HCT116 (cell line): ENCODE measurements at regions not wholly inside any gene's neighbourhood (a gene's known extent, or its start where the extent isn't known, plus 50 kb on each side); places are given as distances from the start of the nearest gene placed in this dataset.

Experiments used
- ATAC-seq: fragments of 200-7000 bp; cut with Tn5 transposase; 2 replicates; pipeline ENCODE4 v1.9.1; 2020; ENCODE audit warnings: mild to moderate bottlenecking, moderate library complexity
- BruUV-seq: library from RNA; stranded (reverse); fragments of 400-500 nt; replicated peaks from 2 replicates; lab custom pipeline; 2021; lab: Mats Ljungman, UMichigan
- CTCF ChIA-PET: fragments of 300-600 bp; sonication (Branson Sonifier 250); formaldehyde crosslinking; loops from one replicate; lab custom pipeline; 2021; ENCODE audit warnings: antibody characterized with exemption; lab: Charles Lee
- POLR2A ChIA-PET: fragments of 300-600, 350-600 bp; sonication (Branson Sonifier 250); formaldehyde crosslinking; loops from one replicate; lab custom pipeline; 2021; ENCODE audit warnings: antibody characterized with exemption; lab: Charles Lee
- RAD21 ChIA-PET, 2 experiments: fragments of 300-600 bp; sonication (Branson Sonifier 250); formaldehyde crosslinking; loops; one replicate each; lab custom pipeline; 2023; ENCODE audit warnings: low total read pairs in 2 of 2; ENCODE audit not compliant: uncharacterized antibody in 2 of 2, unreplicated experiment in 2 of 2, low non-redundant PET in 1 of 2; lab: Charles Lee
- DNase-seq: peaks from one replicate; pipeline ENCODE4 v3.0.0-alpha.2; 2010; ENCODE audit warnings: low read depth, low spot score
- H2AFZ ChIP-seq: fragments of 200-600 bp; shearing (Covaris generic), sonication (generic); 2 replicates; pipeline ENCODE4 v1.6.1; 2017; ENCODE audit warnings: low read depth, mixed run types, mixed read lengths, antibody characterized with exemption, low read length; ENCODE audit not compliant: poor library complexity, severe bottlenecking
- H3K27ac ChIP-seq: 2 replicates; pipeline ENCODE4 v1.5.1; 2012; ENCODE audit warnings: low read depth, low read length
- H3K27me3 ChIP-seq: fragments of 200-600 bp; sonication (generic); 2 replicates; pipeline ENCODE4 v1.6.1; 2016; ENCODE audit warnings: mixed run types, low read length, mixed read lengths; ENCODE audit not compliant: insufficient read depth
- H3K36me3 ChIP-seq, 2 experiments: fragments of 200-500 bp in 1 of 2; fragments of 200-600 bp in 1 of 2; sonication (Bioruptor generic) in 1 of 2; sonication (generic) in 1 of 2; 2 replicates each; pipeline versions ENCODE4 v1.5.1 to v1.6.1; 2014 to 2016; ENCODE audit warnings: low read length in 2 of 2, inconsistent platforms in 1 of 2, mixed read lengths in 1 of 2, mixed run types in 1 of 2; ENCODE audit not compliant: insufficient read depth in 2 of 2, control insufficient read depth in 1 of 2
- H3K4me1 ChIP-seq, 2 experiments: fragments of 200-600 bp in 1 of 2; sonication (generic) in 1 of 2; 2 replicates each; pipeline versions ENCODE4 v1.5.1 to v1.6.1; 2012 to 2017; ENCODE audit warnings: low read length in 2 of 2, inconsistent platforms in 1 of 2, mild to moderate bottlenecking in 1 of 2, mixed read lengths in 1 of 2, mixed run types in 1 of 2, moderate library complexity in 1 of 2; ENCODE audit not compliant: insufficient read depth in 2 of 2, control insufficient read depth in 1 of 2
- H3K4me2 ChIP-seq: fragments of 200-600 bp; sonication (generic); 2 replicates; pipeline ENCODE4 v1.6.1; 2017; ENCODE audit warnings: mixed run types, low read length, mixed read lengths
- H3K4me3 ChIP-seq, 2 experiments: fragments of 200-600 bp in 1 of 2; sonication (generic) in 1 of 2; replicated peaks in 1 of 2; 2 replicates each; pipeline ENCODE4 v1.5.1; 2011 to 2016; ENCODE audit warnings: low read length in 2 of 2, control low read depth in 1 of 2, low read depth in 1 of 2, mild to moderate bottlenecking in 1 of 2, mixed read lengths in 1 of 2, mixed run types in 1 of 2
- H3K79me2 ChIP-seq: fragments of 200-600 bp; sonication (generic); 2 replicates; pipeline ENCODE4 v1.6.1; 2017; ENCODE audit warnings: mild to moderate bottlenecking, mixed run types, low read length, moderate library complexity, mixed read lengths; ENCODE audit not compliant: insufficient read depth
- H3K9ac ChIP-seq: fragments of 200-600 bp; sonication (generic); 2 replicates; pipeline ENCODE4 v1.6.1; 2016; ENCODE audit warnings: low read length, mixed read lengths
- H3K9me2 ChIP-seq: fragments of 200-600 bp; sonication (generic), shearing (Covaris generic); 2 replicates; pipeline ENCODE4 v1.6.1; 2017; ENCODE audit warnings: mixed run types, mild to moderate bottlenecking, moderate library complexity; ENCODE audit not compliant: insufficient read depth
- H3K9me3 ChIP-seq, 2 experiments: fragments of 200-500 bp in 1 of 2; fragments of 200-600 bp in 1 of 2; sonication (Bioruptor generic) in 1 of 2; sonication (generic) in 1 of 2; 2 replicates each; pipeline ENCODE4 v1.6.1; 2014 to 2017; ENCODE audit warnings: low read length in 2 of 2, mixed read lengths in 2 of 2, inconsistent platforms in 1 of 2, low read depth in 1 of 2, mild to moderate bottlenecking in 1 of 2, mixed run types in 1 of 2, moderate library complexity in 1 of 2; ENCODE audit not compliant: control insufficient read depth in 1 of 2, insufficient read depth in 1 of 2
- H4K20me1 ChIP-seq: fragments of 200-600 bp; sonication (generic), shearing (Covaris generic); 2 replicates; pipeline ENCODE4 v1.6.1; 2017; ENCODE audit warnings: mixed run types, mild to moderate bottlenecking, moderate library complexity; ENCODE audit not compliant: insufficient read depth
- ATF3 ChIP-seq: IDR thresholded peaks from 2 replicates; pipeline ENCODE4 v1.6.1; 2012
- CTCF ChIP-seq, 3 experiments: fragments of 200-600 bp in 1 of 3; sonication (generic) in 1 of 3; IDR thresholded peaks in 2 of 3; conservative IDR thresholded peaks in 1 of 3; 2 replicates each; pipeline ENCODE4 v1.5.1; 2012 to 2017; ENCODE audit warnings: low read depth in 2 of 3, low read length in 2 of 3, antibody characterized with exemption in 1 of 3, borderline replicate concordance in 1 of 3, control low read depth in 1 of 3, mild to moderate bottlenecking in 1 of 3, mixed read lengths in 1 of 3, mixed run types in 1 of 3, moderate library complexity in 1 of 3; ENCODE audit not compliant: insufficient read depth in 1 of 3
- EGR1 ChIP-seq: IDR thresholded peaks from 2 replicates; pipeline ENCODE4 v1.6.1; 2012; ENCODE audit warnings: low read depth
- ELF1 ChIP-seq: IDR thresholded peaks from 2 replicates; pipeline ENCODE4 v1.6.1; 2012; ENCODE audit warnings: low read depth, borderline replicate concordance
- EZH2 ChIP-seq: fragments of 200-600 bp; sonication (generic); IDR thresholded peaks from 2 replicates; pipeline ENCODE4 v1.6.1; 2017; ENCODE audit warnings: antibody characterized with exemption, mixed run types
- EZH2phosphoT487 ChIP-seq: fragments of 200-600 bp; IDR thresholded peaks from 2 replicates; pipeline ENCODE4 v1.6.1; 2018; ENCODE audit warnings: antibody characterized with exemption, borderline replicate concordance
- JUND ChIP-seq: IDR thresholded peaks from 2 replicates; pipeline ENCODE4 v1.6.1; 2012
- POLR2AphosphoS5 ChIP-seq: IDR thresholded peaks from 2 replicates; pipeline ENCODE4 v1.6.1; 2011; ENCODE audit warnings: mild to moderate bottlenecking, low read depth, low read length, moderate library complexity
- REST ChIP-seq: IDR thresholded peaks from 2 replicates; pipeline ENCODE4 v1.6.1; 2012; ENCODE audit warnings: low read depth
- SP1 ChIP-seq: IDR thresholded peaks from 2 replicates; pipeline ENCODE4 v1.6.1; 2012; ENCODE audit warnings: low read depth
- ZNF274 ChIP-seq: fragments of 200-500 bp; sonication (Bioruptor generic); IDR thresholded peaks from 2 replicates; pipeline ENCODE4 v1.6.1; 2014; ENCODE audit warnings: mild to moderate bottlenecking, low read depth, low read length, inconsistent platforms
- intact Hi-C: fragments of 100-400 bp; cut with micrococcal nuclease; formaldehyde crosslinking; loops from 2 replicates; pipeline ENCODE4 v1.10.0; 2022
- TF ChIP-seq, protein P1 (sequence below): IDR thresholded peaks from 2 replicates; pipeline ENCODE4 v1.6.1; 2011; ENCODE audit warnings: mild to moderate bottlenecking, low read length, moderate library complexity; ENCODE audit not compliant: insufficient replicate concordance; ENCODE audit errors: extremely low read depth

DNA sequence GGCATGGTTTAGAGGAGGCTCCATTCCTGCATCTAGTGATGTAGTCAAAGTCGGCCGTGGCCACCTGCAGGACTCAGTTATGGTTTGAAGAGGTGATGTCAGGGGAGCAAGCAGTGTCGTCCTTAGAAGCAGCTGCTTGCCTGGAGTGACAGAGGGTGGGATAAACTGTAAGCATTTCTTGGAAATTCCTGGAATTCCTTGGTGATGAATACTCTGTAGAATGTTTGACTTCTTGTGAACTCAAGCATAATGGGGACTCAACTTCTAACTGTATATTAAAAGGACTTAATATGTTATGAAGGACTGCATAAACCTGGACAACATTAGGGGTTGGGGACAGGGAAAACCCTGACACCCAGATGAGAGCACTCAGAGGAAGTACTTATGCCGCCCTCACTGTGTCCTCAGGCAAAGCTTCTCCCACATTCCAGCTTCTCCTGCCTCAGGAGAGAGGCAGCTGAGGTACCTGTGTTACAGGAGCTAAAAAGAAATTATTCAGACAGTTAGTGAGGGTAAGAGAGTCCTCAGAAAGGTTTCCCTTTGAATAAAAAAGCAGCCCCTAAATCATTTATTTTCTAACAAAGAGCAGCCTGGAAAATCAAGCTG, 459.9 kb upstream of the CELF4 start:
- no peak for TF ChIP-seq ZNF274
- no peak for TF ChIP-seq EZH2phosphoT487
- no peak for TF ChIP-seq JUND
- TF ChIP-seq CTCF (IDR thresholded peaks at IDR 0.05 in 2 of 3, conservative IDR thresholded peaks at IDR 0.05 in 1 of 3; ENCODE audit: borderline replicate concordance in 1 of 3, insufficient read depth in 1 of 3, low read depth in 2 of 3, low read length in 2 of 3) = no peak
- TF ChIP-seq ATF3 = no peak
- no peak for TF ChIP-seq EGR1
- TF ChIP-seq EZH2 = no peak
- no peak for TF ChIP-seq REST
- TF ChIP-seq SP1 = no peak
- no peak for TF ChIP-seq POLR2AphosphoS5
- TF ChIP-seq, protein P1, sequence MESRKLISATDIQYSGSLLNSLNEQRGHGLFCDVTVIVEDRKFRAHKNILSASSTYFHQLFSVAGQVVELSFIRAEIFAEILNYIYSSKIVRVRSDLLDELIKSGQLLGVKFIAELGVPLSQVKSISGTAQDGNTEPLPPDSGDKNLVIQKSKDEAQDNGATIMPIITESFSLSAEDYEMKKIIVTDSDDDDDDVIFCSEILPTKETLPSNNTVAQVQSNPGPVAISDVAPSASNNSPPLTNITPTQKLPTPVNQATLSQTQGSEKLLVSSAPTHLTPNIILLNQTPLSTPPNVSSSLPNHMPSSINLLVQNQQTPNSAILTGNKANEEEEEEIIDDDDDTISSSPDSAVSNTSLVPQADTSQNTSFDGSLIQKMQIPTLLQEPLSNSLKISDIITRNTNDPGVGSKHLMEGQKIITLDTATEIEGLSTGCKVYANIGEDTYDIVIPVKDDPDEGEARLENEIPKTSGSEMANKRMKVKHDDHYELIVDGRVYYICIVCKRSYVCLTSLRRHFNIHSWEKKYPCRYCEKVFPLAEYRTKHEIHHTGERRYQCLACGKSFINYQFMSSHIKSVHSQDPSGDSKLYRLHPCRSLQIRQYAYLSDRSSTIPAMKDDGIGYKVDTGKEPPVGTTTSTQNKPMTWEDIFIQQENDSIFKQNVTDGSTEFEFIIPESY = no peak
- no peak for TF ChIP-seq ELF1
- RAD21 ChIA-PET = no interaction called here
- no peak overlapping the region for H3K9ac ChIP-seq
- H3K9me2 ChIP-seq = no peaks in the 10 kb centered on the region
- POLR2A ChIA-PET = no interaction called here
- no TSS peak for BruUV-seq
- H3K4me3 ChIP-seq = no peak overlapping the region
- no peaks in the 10 kb centered on the region for H3K36me3 ChIP-seq
- no peaks in the 10 kb centered on the region for H3K27me3 ChIP-seq
- CTCF ChIA-PET = interaction anchor here (0.7 kb wide), 1 partner anchor 62 kb away, joined by 3 read pairs; no protein-coding TSS in a partner anchor
- no peak overlapping the region for H2AFZ ChIP-seq
- DNase-seq = no peak
- no peaks in the 10 kb centered on the region for H4K20me1 ChIP-seq
- no peak overlapping the region for H3K4me2 ChIP-seq
- no peaks in the 10 kb centered on the region; a peak in 3 of 4 replicates for H3K9me3 ChIP-seq
- no peaks in the 10 kb centered on the region for H3K4me1 ChIP-seq
- H3K27ac ChIP-seq = no peak overlapping the region
- ATAC-seq = no peak
- no peaks in the 10 kb centered on the region for H3K79me2 ChIP-seq
- intact Hi-C loops = no loop called here
